SK-N-MC (cell line): ENCODE measurements at regions not wholly inside any gene's neighbourhood (a gene's known extent, or its start where the extent isn't known, plus 50 kb on each side); places are given as distances from the start of the nearest gene placed in this dataset.

Experiments used
- EZH2 ChIP-seq: fragments of 200-600 bp; sonication (generic); IDR thresholded peaks from one replicate; pipeline ENCODE4 v1.6.1; 2017; ENCODE audit warnings: antibody characterized with exemption
- FOXP2 ChIP-seq: optimal IDR thresholded peaks from 2 replicates; pipeline ENCODE3; 2011; ENCODE audit warnings: mild to moderate bottlenecking, moderate library complexity; ENCODE audit not compliant: insufficient read depth; ENCODE audit errors: extremely low read length, control extremely low read depth
- POLR2AphosphoS5 ChIP-seq: IDR thresholded peaks from 2 replicates; pipeline ENCODE4 v1.6.1; 2012; ENCODE audit warnings: mild to moderate bottlenecking, low read depth, low read length, borderline replicate concordance

DNA sequence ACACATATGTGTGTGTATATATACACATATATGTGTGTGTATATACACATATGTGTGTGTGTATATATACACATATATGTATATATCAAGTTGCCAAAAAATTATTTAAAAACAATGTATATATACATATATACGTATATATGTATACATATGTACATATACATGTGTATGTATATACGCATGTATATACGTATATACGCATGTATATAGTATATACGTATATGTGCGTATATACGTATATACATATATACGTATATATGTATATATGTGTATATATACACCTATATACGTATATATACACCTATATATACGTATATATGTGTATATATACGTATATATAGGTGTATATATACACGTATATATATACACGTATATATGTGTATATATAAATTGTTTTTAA, 57.0 kb upstream of the ZNF644 start:
- no peak for TF ChIP-seq POLR2AphosphoS5
- TF ChIP-seq EZH2, result no peak
- TF ChIP-seq FOXP2, result no peak
